GM12872 (cell line): ENCODE measurements at regions not wholly inside any gene's neighbourhood (a gene's known extent, or its start where the extent isn't known, plus 50 kb on each side); places are given as distances from the start of the nearest gene placed in this dataset.

Source experiments
- TF ChIP-seq, protein P1 (sequence below): IDR thresholded peaks from 3 replicates; pipeline ENCODE4 v1.5.1; 2011; ENCODE audit warnings: low read depth, mild to moderate bottlenecking, low read length, moderate library complexity; ENCODE audit not compliant: insufficient read depth

DNA sequence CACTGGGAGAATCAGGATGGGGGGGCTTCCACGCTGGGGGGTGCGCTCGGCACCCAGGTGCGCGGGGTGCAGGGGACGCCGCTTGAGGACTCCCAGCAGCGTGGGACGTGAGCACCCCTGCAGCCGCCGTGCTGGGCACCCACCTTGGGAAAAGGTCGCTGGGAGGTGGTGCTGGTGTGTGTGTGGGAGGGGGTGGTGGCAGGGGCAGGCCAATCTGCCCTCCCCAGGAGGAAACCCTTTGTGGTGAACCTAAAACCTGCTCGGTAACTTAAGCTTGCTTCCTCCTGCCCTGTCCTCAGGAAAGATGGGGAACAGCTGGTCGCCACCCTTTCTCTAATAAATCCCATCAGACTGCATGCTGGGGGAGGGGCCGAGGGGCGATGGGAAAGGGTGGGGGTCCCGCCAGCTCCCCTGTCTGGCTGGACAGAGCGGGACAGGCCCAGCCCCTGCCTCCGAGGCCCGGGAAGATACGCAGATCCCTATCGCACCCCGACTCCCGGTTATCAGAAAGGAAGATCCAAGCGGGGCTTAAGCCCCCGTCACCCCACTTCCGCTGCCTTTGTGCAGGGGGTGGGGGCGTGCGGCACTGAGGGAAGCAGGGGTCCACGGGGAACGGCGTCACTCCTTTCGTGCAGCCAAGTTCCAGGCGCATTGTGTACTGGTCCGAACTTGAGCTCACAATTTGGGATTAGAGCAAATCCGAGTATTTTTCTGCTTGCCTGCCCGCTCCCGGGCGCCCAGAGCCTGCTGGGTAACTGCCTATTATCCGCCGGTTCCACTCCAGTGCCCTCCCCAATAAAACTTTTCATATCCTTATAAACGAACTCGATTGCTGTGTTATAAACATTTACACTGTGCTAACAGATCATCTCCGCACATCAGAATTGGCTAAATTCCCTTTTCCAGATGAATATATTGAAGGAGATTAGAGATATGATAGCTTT is 64.6 kb downstream of the UNCX start:
- TF ChIP-seq, protein P1, sequence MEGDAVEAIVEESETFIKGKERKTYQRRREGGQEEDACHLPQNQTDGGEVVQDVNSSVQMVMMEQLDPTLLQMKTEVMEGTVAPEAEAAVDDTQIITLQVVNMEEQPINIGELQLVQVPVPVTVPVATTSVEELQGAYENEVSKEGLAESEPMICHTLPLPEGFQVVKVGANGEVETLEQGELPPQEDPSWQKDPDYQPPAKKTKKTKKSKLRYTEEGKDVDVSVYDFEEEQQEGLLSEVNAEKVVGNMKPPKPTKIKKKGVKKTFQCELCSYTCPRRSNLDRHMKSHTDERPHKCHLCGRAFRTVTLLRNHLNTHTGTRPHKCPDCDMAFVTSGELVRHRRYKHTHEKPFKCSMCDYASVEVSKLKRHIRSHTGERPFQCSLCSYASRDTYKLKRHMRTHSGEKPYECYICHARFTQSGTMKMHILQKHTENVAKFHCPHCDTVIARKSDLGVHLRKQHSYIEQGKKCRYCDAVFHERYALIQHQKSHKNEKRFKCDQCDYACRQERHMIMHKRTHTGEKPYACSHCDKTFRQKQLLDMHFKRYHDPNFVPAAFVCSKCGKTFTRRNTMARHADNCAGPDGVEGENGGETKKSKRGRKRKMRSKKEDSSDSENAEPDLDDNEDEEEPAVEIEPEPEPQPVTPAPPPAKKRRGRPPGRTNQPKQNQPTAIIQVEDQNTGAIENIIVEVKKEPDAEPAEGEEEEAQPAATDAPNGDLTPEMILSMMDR = no peak

DNA sequence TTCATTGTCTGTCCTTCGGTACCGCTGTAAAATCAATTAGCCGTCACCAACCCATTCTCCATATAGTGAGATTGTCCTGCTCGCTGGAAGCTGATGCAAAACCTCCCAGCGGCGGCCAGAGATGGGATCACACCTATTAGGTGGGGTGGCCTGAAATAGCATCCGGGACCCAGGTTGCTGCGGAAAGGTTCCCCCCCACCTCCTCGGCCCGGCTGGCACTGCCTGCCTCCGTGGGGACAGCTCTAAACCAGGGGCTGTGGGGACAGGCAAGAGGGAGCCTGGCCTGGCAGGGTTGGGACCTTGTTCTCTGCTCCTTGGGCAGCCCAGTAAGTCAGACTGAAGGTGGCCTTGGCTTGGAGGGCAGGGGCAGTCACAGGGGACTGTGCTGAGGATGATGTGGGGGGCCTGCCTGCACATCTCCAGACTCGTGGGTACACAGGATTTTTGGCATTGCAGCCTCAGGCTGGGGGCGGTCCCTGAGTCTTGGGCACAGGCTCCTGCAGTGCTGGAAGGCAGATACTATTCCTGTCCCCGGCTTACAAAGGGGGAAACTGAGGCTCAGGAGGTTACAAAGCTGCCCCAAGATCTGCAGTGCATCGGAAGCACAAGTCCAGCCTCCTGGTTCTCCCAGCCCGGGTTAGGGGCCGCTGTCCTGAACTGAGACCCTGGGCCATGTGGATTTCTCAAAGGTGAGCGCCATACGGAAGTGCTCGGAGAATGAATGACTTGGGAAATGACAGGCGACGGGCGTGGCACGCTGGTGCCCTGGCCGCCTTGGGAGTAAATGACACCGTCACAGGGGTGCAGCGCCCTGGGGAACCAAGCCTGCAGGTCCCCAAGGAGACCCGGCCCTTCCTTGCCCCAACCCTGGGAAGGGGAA is 65.6 kb downstream of the UNCX start:
- TF ChIP-seq, protein P1 = no peak

DNA sequence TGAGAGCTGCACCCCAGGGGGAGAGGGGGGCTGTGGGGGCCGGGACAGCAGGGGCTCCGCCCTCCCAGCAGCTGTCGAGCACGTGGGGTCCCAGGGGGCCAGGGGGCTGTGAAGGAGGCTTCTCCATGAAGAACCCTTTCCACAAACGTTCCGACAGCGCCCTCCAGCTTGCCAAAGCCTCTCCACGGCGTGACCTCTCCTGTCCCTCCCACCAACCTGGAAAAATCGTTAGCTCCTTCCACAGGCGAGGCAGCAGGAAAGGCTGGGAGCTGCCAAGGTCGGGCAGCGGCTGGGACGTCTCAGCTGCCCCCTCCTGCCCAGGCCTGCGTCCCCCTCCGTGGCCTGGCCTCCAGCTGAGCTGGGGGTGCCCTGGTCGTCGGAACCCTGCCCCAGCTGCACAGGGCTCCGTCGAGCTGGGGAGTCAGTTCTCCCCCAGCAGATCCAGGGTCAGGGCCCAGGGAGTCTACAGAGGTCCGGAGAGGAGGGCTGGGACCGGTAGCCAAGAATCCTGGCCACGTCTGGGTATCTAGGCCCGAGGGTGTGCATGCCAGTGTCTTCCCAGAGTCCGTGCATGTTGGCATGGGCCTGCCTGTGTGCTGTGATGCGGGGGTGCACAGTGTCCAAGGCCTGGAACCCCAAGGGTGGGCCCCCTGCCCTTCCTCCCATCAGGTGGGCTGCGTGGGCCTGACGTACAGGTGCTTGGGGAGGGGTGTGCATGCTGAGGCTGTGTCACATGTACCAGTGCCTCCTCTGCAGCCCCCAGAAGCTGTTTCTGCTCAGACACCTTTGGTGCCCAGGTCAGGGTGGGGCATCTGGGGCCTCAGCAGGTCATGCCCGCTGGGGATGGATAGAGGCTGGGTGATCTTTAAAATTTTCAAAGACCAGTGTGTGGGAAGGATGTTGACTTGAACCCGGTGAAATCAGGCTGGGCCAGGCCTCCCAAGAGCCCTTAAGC is 66.5 kb downstream of the UNCX start:
- TF ChIP-seq, protein P1 = no peak

DNA sequence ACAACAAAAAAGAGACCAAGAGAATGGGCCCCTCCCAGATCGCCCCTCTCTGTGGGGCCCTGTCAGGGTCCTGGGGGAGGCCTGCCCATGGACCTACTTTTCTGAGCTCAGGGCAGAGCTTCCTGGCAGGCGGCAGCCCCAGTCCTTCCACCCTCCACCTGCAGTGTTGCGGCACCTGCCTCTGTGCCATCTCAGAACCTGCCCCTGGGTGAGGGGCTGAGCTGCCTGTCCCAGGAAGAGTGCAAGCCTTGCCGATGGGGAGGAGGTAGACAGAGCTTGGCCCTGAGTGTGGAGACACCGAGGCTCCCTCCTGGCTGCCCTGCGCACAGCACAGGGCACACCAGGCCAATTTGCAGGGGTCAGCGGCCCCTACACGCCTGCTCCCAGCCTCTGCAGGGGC is 67.5 kb downstream of the UNCX start:
- TF ChIP-seq, protein P1 = no peak

DNA sequence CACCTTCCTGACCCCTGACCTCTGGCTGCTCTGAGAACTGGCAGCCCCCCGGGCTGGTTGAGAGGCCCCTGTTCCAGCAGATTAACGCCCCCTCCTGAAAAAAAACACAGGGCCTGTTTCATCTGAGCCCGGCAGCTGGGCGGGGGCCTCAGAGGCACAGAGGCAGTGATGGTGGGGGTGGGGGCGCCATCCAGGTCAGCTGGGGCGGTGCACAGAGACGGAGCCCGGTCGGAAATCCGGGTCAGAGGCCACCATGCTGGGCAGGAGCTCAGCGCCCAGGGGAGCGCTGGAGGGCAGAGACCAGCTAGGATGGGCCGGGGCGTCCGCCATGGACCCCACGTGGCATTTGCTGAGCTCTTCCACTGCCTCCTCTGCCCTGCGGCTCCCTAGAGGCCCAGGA is 68.0 kb downstream of the UNCX start:
- TF ChIP-seq, protein P1 = no peak

DNA sequence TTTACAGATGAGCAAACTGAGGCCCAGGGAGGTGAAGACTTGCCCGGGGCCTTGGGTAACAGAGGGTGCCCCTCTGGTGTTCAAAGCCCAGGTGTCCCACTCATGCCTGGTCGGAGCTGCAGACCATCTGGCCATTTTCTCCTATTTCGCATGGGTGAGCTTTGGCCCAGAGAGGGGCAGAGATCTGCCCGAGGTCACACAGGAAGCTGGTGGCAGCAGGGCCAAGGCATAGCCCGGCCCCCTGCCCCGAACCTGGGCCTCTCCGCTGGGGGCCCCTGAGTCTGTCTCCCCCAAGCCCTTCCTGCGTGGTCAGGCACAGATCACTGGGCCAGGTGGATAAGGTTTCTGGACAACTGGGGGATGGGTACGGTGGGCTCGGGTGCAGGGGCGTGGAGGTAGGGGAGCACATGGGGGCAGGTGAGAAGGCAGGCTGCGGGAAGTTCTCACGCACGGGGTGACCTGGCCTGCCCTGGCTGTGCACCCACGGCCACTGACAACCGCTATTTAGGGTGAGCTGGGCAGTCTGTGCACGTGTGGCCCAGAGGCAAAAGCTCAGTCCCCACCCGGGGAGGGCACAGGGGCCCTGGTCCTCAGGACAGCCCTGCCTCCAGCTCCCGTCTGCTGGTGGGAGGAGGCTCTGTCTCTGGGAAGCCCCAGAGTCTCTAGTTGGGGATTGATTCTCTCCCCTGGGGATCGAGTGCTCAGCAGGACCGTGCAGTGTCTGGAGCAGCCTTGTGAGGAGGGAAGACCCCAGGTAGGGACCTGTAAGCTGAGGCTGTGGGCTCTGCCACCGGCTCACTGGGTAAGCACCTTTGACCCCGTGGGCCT is 68.6 kb downstream of the UNCX start:
- TF ChIP-seq, protein P1 = no peak
